ENCODE measurements at regions not wholly inside any gene's neighbourhood (a gene's known extent, or its start where the extent isn't known, plus 50 kb on each side); places are given as distances from the start of the nearest gene placed in this dataset.
A peak's percentile ranks its signal among the peaks of the same experiment; 100 is the strongest.

DNA sequence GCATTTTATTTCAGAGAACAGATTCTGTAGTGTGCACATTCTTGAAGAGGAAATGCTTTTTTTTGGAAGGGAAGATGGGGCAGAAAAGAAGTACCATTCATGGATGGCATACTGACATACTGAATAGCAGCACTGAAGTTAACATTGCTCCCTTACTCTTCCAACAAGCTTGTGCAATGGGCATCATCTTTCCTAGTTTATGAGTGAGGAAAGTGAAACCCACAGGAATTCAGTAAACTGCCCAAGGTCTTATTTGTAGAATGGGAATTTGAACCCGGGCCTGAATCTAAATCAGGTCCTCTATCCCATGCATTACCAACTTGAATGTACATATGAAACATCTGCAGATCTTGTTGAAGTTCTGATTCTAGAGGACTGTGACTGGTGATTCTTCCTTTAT, 215.7 kb upstream of the FGGY start:
- Histone ChIP-seq H3K18ac (ENCODE audit: low read length) (no peak overlapping the region), H3K23ac (ENCODE audit: low read length) (no peak overlapping the region), H2BK120ac (ENCODE audit: low read depth, low read length) (no peak overlapping the region), H3K4me2 (ENCODE audit: low read length) (no peak overlapping the region), H4K8ac (ENCODE audit: low read depth, low read length) (no peak overlapping the region), H3K4me1 (ENCODE audit: control insufficient read depth, low read depth, low read length) (peaks cover 27% of the 10 kb centered on the region), H2BK15ac (replicated peaks; ENCODE audit: low read depth) (no peak overlapping the region), H3K36me3 (ENCODE audit: control insufficient read depth, insufficient read depth, low read length) (no peaks in the 10 kb centered on the region), H3K79me2 (ENCODE audit: control insufficient read depth, insufficient read depth, low read length) (no peaks in the 10 kb centered on the region), H3K27me3 (ENCODE audit: insufficient read depth, low read length, poor library complexity) (no peaks in the 10 kb centered on the region), H4K5ac (ENCODE audit: low read length) (no peak overlapping the region), H3K4ac (ENCODE audit: low read depth, low read length) (no peak overlapping the region), H3K79me1 (ENCODE audit: low read length) (no peaks in the 10 kb centered on the region), H3K56ac (ENCODE audit: low read length) (no peak overlapping the region), H3K9ac (ENCODE audit: low read length) (no peak overlapping the region), H2BK5ac (ENCODE audit: low read length) (no peak overlapping the region), H2AK5ac (ENCODE audit: low read length) (no peak overlapping the region), H3K4me3 (ENCODE audit: low read length) (no peak overlapping the region), H3K27ac (ENCODE audit: low read depth, low read length) (no peak overlapping the region)
- WGBS (ENCODE audit: extremely low coverage, insufficient coverage, low lambda C conversion rate) = no CpG with 5 or more reads among the region's 1 CpG
- DNase-seq = no peak

GRCh38 chr1:59081795-59082194, 215.1 kb upstream of the FGGY start:
- no peak for DNase-seq
- H3K4me1 ChIP-seq (ENCODE audit: control insufficient read depth, low read depth, low read length) = peaks cover 26% of the 10 kb centered on the region
- WGBS (ENCODE audit: extremely low coverage, insufficient coverage, low lambda C conversion rate) = no CpG with 5 or more reads among the region's 5 CpGs

GRCh38 chr1:59083946-59084865, 212.7 kb upstream of the FGGY start:
- no peak overlapping the region for H3K27ac ChIP-seq (ENCODE audit: low read depth, low read length)
- WGBS (ENCODE audit: extremely low coverage, insufficient coverage, low lambda C conversion rate) = no CpG with 5 or more reads among the region's 9 CpGs
- H3K56ac ChIP-seq (ENCODE audit: low read length) = peak overlapping the region; percentile 51

More at GRCh38 chr1:59081795-59082194, 215.1 kb upstream of the FGGY start:
- Histone ChIP-seq H3K18ac (ENCODE audit: low read length) (peak overlapping the region; percentile 12), H2AK5ac (ENCODE audit: low read length) (no peak overlapping the region), H3K27me3 (ENCODE audit: insufficient read depth, low read length, poor library complexity) (no peaks in the 10 kb centered on the region), H3K79me1 (ENCODE audit: low read length) (no peaks in the 10 kb centered on the region), H4K5ac (ENCODE audit: low read length) (no peak overlapping the region), H3K79me2 (ENCODE audit: control insufficient read depth, insufficient read depth, low read length) (no peaks in the 10 kb centered on the region), H3K4me2 (ENCODE audit: low read length) (no peak overlapping the region), H2BK120ac (ENCODE audit: low read depth, low read length) (peak overlapping the region; percentile 65), H3K23ac (ENCODE audit: low read length) (no peak overlapping the region), H3K27ac (ENCODE audit: low read depth, low read length) (no peak overlapping the region), H4K8ac (ENCODE audit: low read depth, low read length) (no peak overlapping the region), H3K9ac (ENCODE audit: low read length) (no peak overlapping the region), H3K4me3 (ENCODE audit: low read length) (no peak overlapping the region), H3K36me3 (ENCODE audit: control insufficient read depth, insufficient read depth, low read length) (no peaks in the 10 kb centered on the region), H3K4ac (ENCODE audit: low read depth, low read length) (no peak overlapping the region), H2BK5ac (ENCODE audit: low read length) (no peak overlapping the region), H2BK15ac (replicated peaks; ENCODE audit: low read depth) (no peak overlapping the region), H3K56ac (ENCODE audit: low read length) (no peak overlapping the region)

DNA sequence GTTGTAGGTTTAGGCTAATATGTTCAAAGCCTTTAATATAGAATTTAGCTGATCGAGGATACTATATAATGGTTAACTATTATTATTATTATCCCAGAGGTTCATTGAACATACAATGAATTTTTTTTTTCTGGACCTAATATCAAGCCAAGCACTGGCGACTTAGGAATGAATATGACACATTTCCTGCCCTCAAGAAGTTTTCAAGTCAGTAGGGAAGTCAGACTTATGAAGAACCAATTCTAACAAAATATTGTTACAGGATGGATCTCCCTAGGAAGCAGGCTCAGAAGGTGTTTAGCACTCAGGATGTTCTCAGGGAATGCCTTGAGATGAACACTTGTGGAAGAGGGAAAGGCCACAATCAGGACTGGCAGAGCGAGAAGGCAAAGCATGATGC, 211.8 kb upstream of the FGGY start:
- Histone ChIP-seq H4K8ac (ENCODE audit: low read depth, low read length) (no peak overlapping the region), H3K79me2 (ENCODE audit: control insufficient read depth, insufficient read depth, low read length) (no peaks in the 10 kb centered on the region), H3K56ac (ENCODE audit: low read length) (peak overlapping the region; percentile 37), H3K4me1 (ENCODE audit: control insufficient read depth, low read depth, low read length) (peaks cover 3% of the 10 kb centered on the region), H3K36me3 (ENCODE audit: control insufficient read depth, insufficient read depth, low read length) (no peaks in the 10 kb centered on the region), H3K23ac (ENCODE audit: low read length) (no peak overlapping the region), H2BK15ac (replicated peaks; ENCODE audit: low read depth) (no peak overlapping the region), H2AK5ac (ENCODE audit: low read length) (peak overlapping the region; percentile 68), H3K18ac (ENCODE audit: low read length) (no peak overlapping the region), H3K4ac (ENCODE audit: low read depth, low read length) (no peak overlapping the region), H4K5ac (ENCODE audit: low read length) (no peak overlapping the region), H3K79me1 (ENCODE audit: low read length) (no peaks in the 10 kb centered on the region), H3K4me2 (ENCODE audit: low read length) (no peak overlapping the region), H2BK120ac (ENCODE audit: low read depth, low read length) (no peak overlapping the region), H3K4me3 (ENCODE audit: low read length) (no peak overlapping the region), H3K27me3 (ENCODE audit: insufficient read depth, low read length, poor library complexity) (no peaks in the 10 kb centered on the region), H3K9ac (ENCODE audit: low read length) (no peak overlapping the region), H2BK5ac (ENCODE audit: low read length) (no peak overlapping the region), H3K27ac (ENCODE audit: low read depth, low read length) (no peak overlapping the region)
- WGBS (ENCODE audit: extremely low coverage, insufficient coverage, low lambda C conversion rate) = no CpG with 5 or more reads among the region's 3 CpGs
- DNase-seq = no peak

More at GRCh38 chr1:59083946-59084865, 212.7 kb upstream of the FGGY start:
- no peak overlapping the region for H3K23ac ChIP-seq (ENCODE audit: low read length)
- H3K79me1 ChIP-seq (ENCODE audit: low read length) = no peaks in the 10 kb centered on the region
- no peak overlapping the region for H3K4ac ChIP-seq (ENCODE audit: low read depth, low read length)
- no peak overlapping the region for H2BK15ac ChIP-seq (replicated peaks; ENCODE audit: low read depth)
- peak overlapping the region; percentile 35 for H2BK5ac ChIP-seq (ENCODE audit: low read length)
- no peaks in the 10 kb centered on the region for H3K36me3 ChIP-seq (ENCODE audit: control insufficient read depth, insufficient read depth, low read length)
- no peaks in the 10 kb centered on the region for H3K27me3 ChIP-seq (ENCODE audit: insufficient read depth, low read length, poor library complexity)
- no peak overlapping the region for H2BK120ac ChIP-seq (ENCODE audit: low read depth, low read length)
- DNase-seq = peak; percentile 85
- no peak overlapping the region for H3K9ac ChIP-seq (ENCODE audit: low read length)
- no peak overlapping the region for H4K5ac ChIP-seq (ENCODE audit: low read length)
- H3K4me2 ChIP-seq (ENCODE audit: low read length) = no peak overlapping the region
- H3K79me2 ChIP-seq (ENCODE audit: control insufficient read depth, insufficient read depth, low read length) = no peaks in the 10 kb centered on the region
- no peak overlapping the region for H3K4me3 ChIP-seq (ENCODE audit: low read length)
- peaks cover 8% of the 10 kb centered on the region for H3K4me1 ChIP-seq (ENCODE audit: control insufficient read depth, low read depth, low read length)
- H2AK5ac ChIP-seq (ENCODE audit: low read length) = no peak overlapping the region
- no peak overlapping the region for H3K18ac ChIP-seq (ENCODE audit: low read length)
- no peak overlapping the region for H4K8ac ChIP-seq (ENCODE audit: low read depth, low read length)

DNA sequence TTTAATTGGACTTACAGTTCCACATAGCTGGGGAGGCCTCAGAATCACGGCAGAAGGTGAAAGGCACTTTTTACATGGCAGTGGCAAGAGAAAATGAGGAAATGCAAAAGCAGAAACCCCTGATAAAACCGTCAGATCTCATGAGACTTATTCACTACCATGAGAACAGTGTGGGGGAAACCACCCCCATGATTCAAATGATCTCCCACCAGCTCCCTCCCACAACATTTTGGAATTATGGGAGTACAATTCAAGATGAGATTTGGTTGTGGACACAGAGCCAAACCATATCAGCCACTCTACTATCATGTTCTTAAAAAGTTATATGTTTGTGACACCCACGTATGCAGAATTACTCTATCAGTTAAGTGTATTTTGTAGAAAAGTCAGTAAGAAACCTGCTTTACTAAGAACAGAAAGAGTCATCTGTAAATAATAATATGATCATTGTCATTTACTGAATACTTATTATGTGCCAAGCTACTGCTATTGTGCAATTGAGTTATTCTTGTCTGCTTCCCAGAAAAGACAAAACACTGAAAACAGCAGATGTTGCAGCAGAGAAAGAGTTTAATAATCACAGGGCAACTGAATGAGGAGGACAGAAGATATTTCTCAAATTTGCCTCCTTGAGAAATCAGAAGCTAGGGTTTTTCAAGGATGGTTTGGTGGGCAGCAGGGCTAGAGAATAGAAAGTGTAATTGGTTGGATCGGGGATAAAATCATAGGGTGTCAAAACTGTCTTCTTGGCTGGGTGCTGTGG, 207.7 kb upstream of the FGGY start:
- Histone ChIP-seq H2BK15ac (replicated peaks; ENCODE audit: low read depth) (no peak overlapping the region), H3K56ac (ENCODE audit: low read length) (no peak overlapping the region), H3K23ac (ENCODE audit: low read length) (no peak overlapping the region), H3K4me1 (ENCODE audit: control insufficient read depth, low read depth, low read length) (peaks cover 4% of the 10 kb centered on the region), H3K27ac (ENCODE audit: low read depth, low read length) (no peak overlapping the region), H2AK5ac (ENCODE audit: low read length) (no peak overlapping the region), H4K8ac (ENCODE audit: low read depth, low read length) (no peak overlapping the region), H3K4me3 (ENCODE audit: low read length) (no peak overlapping the region), H3K79me1 (ENCODE audit: low read length) (no peaks in the 10 kb centered on the region), H3K9ac (ENCODE audit: low read length) (no peak overlapping the region), H2BK120ac (ENCODE audit: low read depth, low read length) (no peak overlapping the region), H3K36me3 (ENCODE audit: control insufficient read depth, insufficient read depth, low read length) (no peaks in the 10 kb centered on the region), H3K4ac (ENCODE audit: low read depth, low read length) (no peak overlapping the region), H4K5ac (ENCODE audit: low read length) (no peak overlapping the region), H2BK5ac (ENCODE audit: low read length) (no peak overlapping the region), H3K18ac (ENCODE audit: low read length) (no peak overlapping the region), H3K4me2 (ENCODE audit: low read length) (no peak overlapping the region), H3K79me2 (ENCODE audit: control insufficient read depth, insufficient read depth, low read length) (no peaks in the 10 kb centered on the region), H3K27me3 (ENCODE audit: insufficient read depth, low read length, poor library complexity) (no peaks in the 10 kb centered on the region)
- no peak for DNase-seq
- no CpG with 5 or more reads among the region's 4 CpGs for WGBS (ENCODE audit: extremely low coverage, insufficient coverage, low lambda C conversion rate)

Measured in mesendoderm (in vitro differentiated cells).